MM.1S (cell line): ENCODE measurements at regions not wholly inside any gene's neighbourhood (a gene's known extent, or its start where the extent isn't known, plus 50 kb on each side); places are given as distances from the start of the nearest gene placed in this dataset.

Experiments
- CTCF ChIP-seq: fragments of 300-600 bp; sonication (generic); IDR thresholded peaks from 2 replicates; pipeline ENCODE4 v1.5.1; 2016; ENCODE audit warnings: antibody characterized with exemption, low read length, mixed read lengths
- EZH2 ChIP-seq: fragments of 300-600 bp; sonication (generic); optimal IDR thresholded peaks from 2 replicates; pipeline ENCODE3; 2017; ENCODE audit warnings: low read depth, mild to moderate bottlenecking, antibody characterized with exemption, low read length, mixed read lengths
- EZH2phosphoT487 ChIP-seq: fragments of 300-600 bp; sonication (generic); IDR thresholded peaks from 2 replicates; pipeline ENCODE4 v1.6.1; 2018; ENCODE audit warnings: antibody characterized with exemption, low read length

GRCh38 chr3:482479-482878 is 285.9 kb downstream of the CHL1 start:
- no peak for TF ChIP-seq CTCF
- TF ChIP-seq EZH2: no peak
- TF ChIP-seq EZH2phosphoT487: no peak
